LoVo (cell line): ENCODE measurements at regions not wholly inside any gene's neighbourhood (a gene's known extent, or its start where the extent isn't known, plus 50 kb on each side); places are given as distances from the start of the nearest gene placed in this dataset.

Source experiments
- DNase-seq: peaks from one replicate; pipeline ENCODE4 v3.0.0-alpha.2; 2016; ENCODE audit warnings: low spot score

DNA sequence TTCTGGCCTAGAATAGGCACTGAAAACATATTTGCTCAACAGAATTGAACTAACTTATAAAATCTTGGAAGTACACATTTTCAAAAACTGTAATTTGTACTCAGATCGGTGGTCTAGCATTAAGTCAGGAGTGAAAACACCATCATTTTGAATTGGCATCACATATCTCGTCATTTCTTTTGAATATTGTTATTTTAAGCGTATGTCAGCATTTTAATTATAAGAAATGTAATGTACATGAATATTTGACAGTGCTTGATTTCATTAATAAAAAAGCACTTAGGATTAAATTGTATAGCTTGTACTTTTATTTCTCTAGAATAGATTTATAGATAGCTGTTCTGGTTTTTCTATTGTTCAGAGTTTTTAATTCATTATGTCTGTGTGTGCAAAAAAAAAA is 892.2 kb downstream of the BCL11B start:
- no peak for DNase-seq

GRCh38 chr14:98382662-98383061 is 889.3 kb downstream of the BCL11B start:
- DNase-seq, result no peak

DNA sequence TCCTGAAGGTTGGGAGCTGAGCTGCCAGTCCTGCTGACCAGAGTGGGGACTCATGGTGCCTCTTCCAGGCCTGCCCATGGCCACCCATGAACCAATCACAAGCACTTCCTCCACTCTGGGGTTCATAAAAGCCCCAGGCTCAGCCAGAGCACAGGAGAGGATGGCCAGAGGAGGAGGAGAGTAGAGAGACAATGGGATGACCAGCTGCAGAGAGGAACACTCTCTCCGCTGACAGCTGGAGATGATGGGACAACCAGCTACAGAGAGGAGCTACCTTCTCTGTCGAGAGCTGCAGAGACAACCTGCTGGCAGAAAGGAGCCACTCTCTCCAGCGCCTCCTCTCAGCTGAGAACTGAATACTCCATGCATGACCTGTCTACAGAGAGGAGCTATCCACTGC is 886.1 kb downstream of the BCL11B start:
- no peak for DNase-seq

GRCh38 chr14:98391061-98391460 is 880.9 kb downstream of the BCL11B start:
- DNase-seq, result no peak

- no peak for DNase-seq
Measured at GRCh38 chr14:98393527-98393926, 878.5 kb downstream of the BCL11B start.

GRCh38 chr14:98404811-98405210 is 867.2 kb downstream of the BCL11B start:
- DNase-seq, result no peak

- no peak for DNase-seq
Measured at GRCh38 chr14:98408024-98408555, 863.9 kb downstream of the BCL11B start.

- DNase-seq, result no peak
Measured at GRCh38 chr14:98408713-98409112, 863.3 kb downstream of the BCL11B start.

- no peak for DNase-seq
Measured at GRCh38 chr14:98411154-98411553, 860.8 kb downstream of the BCL11B start.

DNA sequence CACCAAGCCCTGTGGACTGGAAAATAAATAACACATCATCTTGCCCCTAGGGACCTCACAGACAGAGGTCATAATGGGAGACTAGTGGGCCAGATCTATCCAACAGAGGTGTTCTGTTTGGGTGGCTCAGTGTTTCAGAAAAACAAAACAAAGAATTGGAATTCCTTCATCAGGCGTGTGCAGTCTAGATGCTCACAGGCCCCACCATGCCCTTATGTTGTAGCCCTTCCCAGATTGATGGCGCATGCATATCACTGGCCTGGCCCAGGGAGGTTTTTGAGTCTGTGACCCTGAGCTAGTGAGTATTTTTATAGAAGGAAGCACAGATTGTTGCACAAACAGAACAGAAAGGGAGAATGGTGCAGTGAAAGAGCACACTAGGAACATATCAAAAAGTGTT is 859.6 kb downstream of the BCL11B start:
- DNase-seq, result no peak

GRCh38 chr14:98415766-98416165 is 856.2 kb downstream of the BCL11B start:
- DNase-seq, result no peak

- no peak for DNase-seq
Measured at GRCh38 chr14:98417001-98417400, 855.0 kb downstream of the BCL11B start.

- DNase-seq, result no peak
Measured at GRCh38 chr14:98428483-98428994, 843.5 kb downstream of the BCL11B start.

GRCh38 chr14:98433436-98433835 is 838.6 kb downstream of the BCL11B start:
- no peak for DNase-seq

DNA sequence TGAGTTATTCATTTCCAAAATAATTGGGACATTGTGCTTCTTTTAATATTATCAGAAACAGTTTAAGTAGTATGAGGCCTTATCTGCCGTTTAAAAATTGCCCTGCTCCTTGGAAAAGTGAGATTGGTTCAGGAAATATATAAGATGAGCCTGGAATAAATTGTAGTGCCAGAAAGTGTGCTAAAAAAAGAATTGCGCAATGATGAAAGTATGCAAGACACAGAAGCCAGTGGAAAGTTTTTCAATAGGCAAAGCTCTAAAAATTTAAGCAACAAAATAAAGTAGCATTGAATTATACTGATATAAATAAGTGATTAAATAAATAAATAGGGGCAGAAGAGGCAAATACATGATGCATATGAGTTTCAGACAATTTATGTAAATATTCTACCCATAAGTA is 834.9 kb downstream of the BCL11B start:
- no peak for DNase-seq

DNA sequence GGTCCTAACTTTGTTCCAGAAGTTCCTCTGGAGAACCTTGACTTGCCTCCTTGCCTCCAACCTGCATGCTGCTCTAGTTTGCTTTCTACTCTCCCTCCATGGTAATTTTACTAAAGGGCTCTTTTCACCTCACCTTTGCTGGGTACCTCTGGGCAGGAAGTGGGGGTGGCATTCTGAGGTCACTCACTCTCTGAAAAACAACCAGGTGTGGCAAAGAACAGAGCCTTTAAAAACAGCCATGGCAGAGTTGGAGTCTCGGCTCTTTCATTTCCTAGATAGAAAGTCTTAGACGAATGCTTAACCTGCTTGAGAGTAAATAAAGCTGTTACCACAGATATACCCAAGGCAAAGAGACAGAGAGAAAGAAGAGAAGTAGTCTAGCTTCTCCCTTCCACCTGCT is 827.9 kb downstream of the BCL11B start:
- DNase-seq, result no peak

DNA sequence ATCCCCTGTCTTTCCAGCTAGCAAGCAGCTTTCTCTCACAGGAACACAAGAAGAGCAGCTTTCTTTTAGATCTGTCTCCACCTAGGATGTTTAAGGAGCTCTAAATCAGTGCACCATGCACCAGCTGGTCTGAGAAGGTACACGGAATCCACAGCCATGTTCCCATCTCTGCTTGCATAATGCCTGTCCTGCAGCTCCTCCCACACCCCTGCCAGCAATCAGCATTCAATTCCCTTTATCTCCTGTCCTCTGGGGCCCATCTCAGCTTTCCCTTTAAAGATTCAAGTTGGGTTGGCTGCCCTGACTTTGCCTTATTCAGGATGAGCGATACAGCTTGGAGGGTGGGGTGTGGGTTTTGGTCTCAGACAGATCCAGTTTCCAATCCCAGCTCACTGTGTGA is 826.3 kb downstream of the BCL11B start:
- no peak for DNase-seq

DNA sequence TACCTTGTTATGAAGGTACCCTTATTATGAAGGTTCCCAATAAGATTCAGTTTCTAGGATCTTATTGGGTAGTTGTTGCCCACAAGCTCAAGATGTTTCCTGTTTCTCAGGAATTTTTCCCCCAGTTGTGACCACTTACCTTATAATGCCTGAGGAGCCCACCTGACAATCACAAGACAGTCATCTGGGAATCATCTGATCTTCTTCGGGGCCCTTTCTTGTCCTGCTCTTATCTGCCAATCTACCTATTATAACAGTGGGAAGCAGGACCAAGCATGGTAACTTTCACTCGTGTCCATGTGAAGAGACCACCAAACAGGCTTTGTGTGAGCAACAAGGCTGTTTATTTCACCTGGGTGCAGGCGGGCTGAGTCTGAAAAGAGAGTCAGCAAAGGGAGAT is 825.5 kb downstream of the BCL11B start:
- no peak for DNase-seq

DNA sequence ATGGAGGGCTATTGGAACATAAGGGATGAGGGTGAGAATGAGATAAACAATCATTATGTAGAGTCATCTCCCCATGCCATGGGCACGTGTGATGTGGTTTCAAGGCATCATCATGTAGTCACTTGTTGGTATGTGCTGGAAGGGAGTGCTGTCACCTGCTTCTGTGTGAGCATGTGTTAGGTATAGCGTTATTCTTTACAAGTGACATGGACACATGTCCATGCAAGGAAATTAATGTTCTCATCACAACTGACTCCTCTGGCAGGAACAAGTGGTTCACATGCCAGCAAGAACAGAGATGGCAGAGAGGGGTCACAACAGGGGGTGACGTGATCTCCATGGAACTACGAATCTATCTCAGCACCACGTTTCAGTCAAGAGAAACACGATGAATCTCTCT is 815.8 kb downstream of the BCL11B start:
- DNase-seq, result no peak

GRCh38 chr14:98458702-98459101 is 813.3 kb downstream of the BCL11B start:
- DNase-seq, result no peak

DNA sequence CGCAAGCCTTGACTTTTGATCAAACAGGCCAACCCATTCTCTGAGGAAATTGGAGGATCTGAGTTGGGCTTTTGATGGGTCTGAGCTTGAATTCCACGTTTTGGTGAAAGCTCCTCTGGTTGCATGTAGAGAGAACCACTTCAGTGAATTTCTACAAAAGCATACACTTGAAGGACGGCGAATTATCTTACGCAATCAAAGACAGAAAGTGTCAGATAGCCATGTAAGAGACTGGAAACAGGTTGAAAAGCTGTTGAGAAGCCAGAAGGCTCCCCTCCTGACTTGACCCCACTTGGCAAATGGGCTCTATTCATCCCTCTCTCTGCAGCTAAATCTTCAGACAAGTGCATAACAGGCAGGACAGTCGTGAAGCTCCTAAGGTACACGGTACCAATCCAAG is 809.1 kb downstream of the BCL11B start:
- no peak for DNase-seq

- no peak for DNase-seq
Measured at GRCh38 chr14:98466807-98467206, 805.2 kb downstream of the BCL11B start.

DNA sequence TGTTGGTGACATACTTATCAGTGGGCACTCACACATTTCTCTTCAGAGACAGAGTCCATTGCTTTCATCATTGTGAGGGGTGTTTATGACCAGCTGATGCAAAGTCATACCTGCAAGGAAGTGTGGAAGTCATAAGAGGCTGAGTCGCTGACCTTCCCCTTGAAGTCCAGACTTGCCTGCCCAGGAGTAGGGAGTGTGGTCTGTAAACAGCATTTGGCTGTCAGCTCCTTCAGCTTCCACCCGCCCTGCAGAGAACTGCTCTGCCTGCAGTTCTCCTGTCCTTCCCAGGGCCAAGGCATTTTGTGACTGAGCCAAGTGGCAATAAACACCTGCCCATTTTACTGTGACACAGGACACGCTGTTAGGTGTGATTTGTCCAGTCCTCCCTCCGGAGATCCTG is 801.3 kb downstream of the BCL11B start:
- DNase-seq, result no peak

DNA sequence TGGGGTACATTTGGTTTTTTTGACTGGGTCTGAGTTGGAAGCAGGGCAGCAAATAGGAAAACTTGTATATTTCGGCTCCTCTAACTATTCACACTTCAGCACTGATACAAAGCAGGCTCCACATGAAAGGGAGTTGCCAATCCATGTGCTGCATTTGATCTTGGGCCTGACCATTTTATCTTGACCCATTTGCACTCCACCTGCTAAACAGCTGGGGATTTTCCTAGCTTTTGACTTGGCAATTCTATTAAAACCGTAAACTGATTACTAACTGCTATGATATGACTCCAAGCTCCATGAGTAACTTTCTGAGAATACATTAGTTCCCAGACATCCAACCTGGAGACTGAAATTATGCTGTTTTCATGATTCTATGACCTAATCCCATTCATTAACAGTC is 797.1 kb downstream of the BCL11B start:
- DNase-seq, result no peak

- no peak for DNase-seq
Measured at GRCh38 chr14:98477935-98478334, 794.1 kb downstream of the BCL11B start.
